Esophagus muscularis mucosa (tissue), 4 donors: ENCODE measurements at regions not wholly inside any gene's neighbourhood (a gene's known extent, or its start where the extent isn't known, plus 50 kb on each side); places are given as distances from the start of the nearest gene placed in this dataset.

Experiments used
- DNase-seq: peaks from one replicate; pipeline ENCODE4 v3.0.0-alpha.2; 2017; ENCODE audit errors: extremely low spot score
- H3K27ac ChIP-seq, 4 donors: fragments of 200-600 bp; sonication (generic); replicated peaks in 1 of 4; 1 replicate in 3 of 4; 2 replicates in 1 of 4; pipeline ENCODE4 v1.5.1; 2016 to 2019; ENCODE audit warnings: mild to moderate bottlenecking in 1 of 4
- H3K27me3 ChIP-seq, 4 donors: fragments of 200-600 bp; sonication (generic); one replicate each; pipeline versions ENCODE4 v1.5.1 to v1.6.0; 2016 to 2019
- H3K36me3 ChIP-seq, 4 donors: fragments of 200-600 bp; sonication (generic); one replicate each; pipeline ENCODE4 v1.5.1; 2016 to 2019
- H3K4me1 ChIP-seq, 4 donors: fragments of 200-600 bp; sonication (generic); one replicate each; pipeline ENCODE4 v1.5.1; 2016 to 2019
- H3K4me3 ChIP-seq, 4 donors: fragments of 200-600 bp; sonication (generic); 1 replicate in 2 of 4; 2 replicates in 2 of 4; pipeline ENCODE4 v1.5.1; 2016 to 2019; ENCODE audit warnings: mild to moderate bottlenecking in 4 of 4, moderate library complexity in 1 of 4
- H3K9me3 ChIP-seq, 4 donors: fragments of 200-600 bp; sonication (generic); 1 replicate in 3 of 4; 2 replicates in 1 of 4; pipeline ENCODE4 v1.5.1; 2016 to 2019
- CTCF ChIP-seq, 3 experiments: fragments of 200-600 bp in 2 of 3; fragments of 450-650 bp in 1 of 3; sonication (generic) in 2 of 3; IDR thresholded peaks; one replicate each; pipeline ENCODE4 v1.5.1; 2017 to 2019; ENCODE audit warnings: antibody characterized with exemption in 3 of 3, mild to moderate bottlenecking in 2 of 3, moderate library complexity in 1 of 3
- EP300 ChIP-seq: sonication (generic); formaldehyde crosslinking; IDR thresholded peaks from one replicate; pipeline ENCODE4 v1.6.1; 2017; ENCODE audit warnings: antibody characterized with exemption
- POLR2A ChIP-seq: fragments of 450-650 bp; IDR thresholded peaks from one replicate; pipeline ENCODE4 v1.6.1; 2017; ENCODE audit warnings: antibody characterized with exemption, moderate library complexity, mild to moderate bottlenecking, low read depth
- POLR2AphosphoS5 ChIP-seq, 2 donors: sonication (generic); formaldehyde crosslinking; IDR thresholded peaks; one replicate each; pipeline ENCODE4 v1.6.1; 2017; ENCODE audit warnings: antibody characterized with exemption in 2 of 2
- WGBS: methylation state at CpG from one replicate; pipeline ENCODE4 v1.1.5; 2018; 5-methylcytosine and 5-hydroxymethylcytosine counted together
- intact Hi-C: fragments of 100-400 bp; cut with DNase I; formaldehyde crosslinking; loops from one replicate; pipeline ENCODE4 v1.15.1; 2023

GRCh38 chr5:120134944-120135343 lies 329.2 kb upstream of the PRR16 start:
- no peak overlapping the region for H3K4me3 ChIP-seq
- no peaks in the 10 kb centered on the region for H3K36me3 ChIP-seq
- DNase-seq: no peak
- TF ChIP-seq POLR2A (no peak), EP300 (no peak), CTCF (IDR thresholded peaks at IDR 0.05) (no peak), POLR2AphosphoS5 (IDR thresholded peaks at IDR 0.05) (no peak)
- peaks cover 0 to 18% (median 0%) of the 10 kb centered on the region in 4 donors for H3K4me1 ChIP-seq
- H3K27me3 ChIP-seq: no peaks in the 10 kb centered on the region
- intact Hi-C loops: no loop called here
- H3K9me3 ChIP-seq: no peaks in the 10 kb centered on the region
- no peak overlapping the region for H3K27ac ChIP-seq

- WGBS: 91% methylated on average over 2 of the region's 2 CpGs
- H3K27me3 ChIP-seq: no peaks in the 10 kb centered on the region
- DNase-seq: no peak
- H3K36me3 ChIP-seq: no peaks in the 10 kb centered on the region
- no peak overlapping the region for H3K4me3 ChIP-seq
- H3K4me1 ChIP-seq: peaks cover 0 to 29% (median 0%) of the 10 kb centered on the region in 4 donors
- TF ChIP-seq EP300 (no peak), CTCF (IDR thresholded peaks at IDR 0.05) (no peak), POLR2AphosphoS5 (IDR thresholded peaks at IDR 0.05) (no peak), POLR2A (no peak)
- no peak overlapping the region for H3K27ac ChIP-seq
- intact Hi-C loops: no loop called here
- no peaks in the 10 kb centered on the region for H3K9me3 ChIP-seq
These were observed 326.5 kb upstream of the PRR16 start for GRCh38 chr5:120137582-120137981.

GRCh38 chr5:120139039-120139438 lies 325.1 kb upstream of the PRR16 start:
- 59% methylated on average over 2 of the region's 2 CpGs for WGBS
- Histone ChIP-seq H3K9me3 (no peaks in the 10 kb centered on the region), H3K27me3 (no peaks in the 10 kb centered on the region), H3K4me1 (peaks cover 0 to 29% (median 0%) of the 10 kb centered on the region in 4 donors), H3K4me3 (no peak overlapping the region), H3K36me3 (no peaks in the 10 kb centered on the region), H3K27ac (peak overlapping the region; percentile 31 to 61 (median 44))
- TF ChIP-seq CTCF (IDR thresholded peaks at IDR 0.05) (no peak), POLR2AphosphoS5 (IDR thresholded peaks at IDR 0.05) (peak in 1 of 2 donors; percentile 74), POLR2A (no peak), EP300 (peak; percentile 62)
- intact Hi-C loops: no loop called here
- DNase-seq: no peak

- intact Hi-C loops: no loop called here
- H3K9me3 ChIP-seq: peaks cover 0 to 4% (median 0%) of the 10 kb centered on the region in 4 donors
- no peak for DNase-seq
- no peak for TF ChIP-seq POLR2A
- TF ChIP-seq EP300: no peak
- no peak for TF ChIP-seq POLR2AphosphoS5 (IDR thresholded peaks at IDR 0.05)
- TF ChIP-seq CTCF (IDR thresholded peaks at IDR 0.05): no peak
- H3K4me1 ChIP-seq: peaks cover 0 to 24% (median 0%) of the 10 kb centered on the region in 4 donors
- no peaks in the 10 kb centered on the region for H3K27me3 ChIP-seq
- no peaks in the 10 kb centered on the region for H3K36me3 ChIP-seq
- 0% methylated on average over 1 of the region's 1 CpG for WGBS
- H3K27ac ChIP-seq: peak overlapping the region in 2 of 4 donors; percentile 38 to 61
- no peak overlapping the region for H3K4me3 ChIP-seq
These were observed 323.6 kb upstream of the PRR16 start for GRCh38 chr5:120140501-120140900.

GRCh38 chr5:120141076-120141475 lies 323.0 kb upstream of the PRR16 start:
- Histone ChIP-seq H3K27me3 (no peaks in the 10 kb centered on the region), H3K4me1 (peaks cover 0 to 24% (median 0%) of the 10 kb centered on the region in 4 donors), H3K9me3 (peaks cover 0 to 4% (median 0%) of the 10 kb centered on the region in 4 donors), H3K27ac (no peak overlapping the region), H3K36me3 (no peaks in the 10 kb centered on the region), H3K4me3 (no peak overlapping the region)
- WGBS: 36% methylated on average over 2 of the region's 2 CpGs
- DNase-seq: no peak
- intact Hi-C loops: no loop called here
- TF ChIP-seq CTCF (IDR thresholded peaks at IDR 0.05) (no peak), POLR2A (no peak), EP300 (no peak), POLR2AphosphoS5 (IDR thresholded peaks at IDR 0.05) (no peak)
